ENCODE measurements at regions not wholly inside any gene's neighbourhood (a gene's known extent, or its start where the extent isn't known, plus 50 kb on each side); places are given as distances from the start of the nearest gene placed in this dataset.

GRCh38 chr13:58706421-58706820, 1074.9 kb downstream of the PCDH17 start:
- no peak for TF ChIP-seq EP300 (IDR thresholded peaks at IDR 0.05)
- TF ChIP-seq POLR2AphosphoS5 (IDR thresholded peaks at IDR 0.05), result no peak

All from gastroesophageal sphincter (tissue), 2 donors.